ENCODE measurements at regions not wholly inside any gene's neighbourhood (a gene's known extent, or its start where the extent isn't known, plus 50 kb on each side); places are given as distances from the start of the nearest gene placed in this dataset.
"Not testable (repeated sequence)": the region's sequence is repeated elsewhere in the genome, so short reads cannot be mapped to it uniquely, and the experiment has no call there.

DNA sequence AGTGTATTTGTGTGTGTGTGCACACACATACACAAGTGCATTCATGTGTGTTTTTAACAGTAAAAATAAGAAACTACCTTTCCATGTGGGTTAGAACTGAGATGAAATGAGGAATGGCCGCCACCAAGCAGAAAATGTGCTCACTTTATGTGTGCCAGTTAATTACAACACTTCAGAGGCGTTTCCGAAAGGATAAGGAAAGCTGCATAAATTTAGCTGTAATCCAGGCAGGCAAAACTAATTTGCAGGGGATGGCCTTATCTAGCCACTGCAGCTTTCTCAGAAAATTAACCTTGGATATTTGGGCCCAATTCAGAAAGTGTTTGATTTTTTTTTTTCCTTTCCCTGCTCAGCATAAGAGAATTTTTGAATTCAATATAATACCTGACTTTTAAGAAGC lies 328.8 kb upstream of the PHF14 start:
- intact Hi-C loops (cut with DNase I, micrococcal nuclease) = no loop called here
- DNase-seq (no peak), ATAC-seq (no peak)

DNA sequence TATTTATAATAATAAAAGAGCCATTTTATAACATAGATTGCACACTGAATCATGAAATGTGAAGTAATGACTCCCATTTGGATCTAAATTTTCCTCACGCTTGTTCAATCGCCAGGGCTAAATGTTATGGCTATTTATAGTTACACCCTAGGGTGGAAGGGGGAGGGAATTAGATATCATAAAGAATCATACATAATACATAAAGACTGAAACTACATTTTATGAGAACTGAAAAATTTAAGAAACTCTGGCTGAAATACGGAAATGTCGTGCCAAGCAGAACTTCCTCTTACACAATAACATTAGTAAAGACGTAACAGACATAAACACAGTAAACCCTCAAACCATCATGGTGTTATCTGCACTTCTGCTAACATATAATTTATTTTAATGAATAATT lies 327.5 kb upstream of the PHF14 start:
- DNase-seq (no peak), ATAC-seq (no peak)
- intact Hi-C loops (cut with DNase I, micrococcal nuclease) = no loop called here

DNA sequence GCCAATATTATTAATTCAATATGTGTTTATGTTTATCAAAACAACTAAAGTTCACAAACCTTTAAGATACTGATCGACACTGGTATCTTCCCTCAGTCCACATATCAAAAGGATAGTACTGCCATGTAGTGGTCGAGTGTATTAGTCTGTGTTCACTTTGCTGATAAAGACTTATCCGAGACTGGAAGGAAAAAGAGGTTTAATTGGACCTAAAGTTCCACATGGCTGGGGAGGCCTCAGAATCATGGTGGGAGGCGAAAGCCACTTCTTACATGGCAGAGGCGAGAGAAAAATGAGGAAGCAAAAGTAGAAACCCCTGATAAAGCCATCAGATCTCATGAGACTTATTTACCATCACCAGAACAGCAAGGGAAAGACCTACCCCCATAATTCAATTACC lies 325.4 kb upstream of the PHF14 start:
- ATAC-seq (no peak), DNase-seq (no peak)
- intact Hi-C loops (cut with DNase I, micrococcal nuclease) = no loop called here

DNA sequence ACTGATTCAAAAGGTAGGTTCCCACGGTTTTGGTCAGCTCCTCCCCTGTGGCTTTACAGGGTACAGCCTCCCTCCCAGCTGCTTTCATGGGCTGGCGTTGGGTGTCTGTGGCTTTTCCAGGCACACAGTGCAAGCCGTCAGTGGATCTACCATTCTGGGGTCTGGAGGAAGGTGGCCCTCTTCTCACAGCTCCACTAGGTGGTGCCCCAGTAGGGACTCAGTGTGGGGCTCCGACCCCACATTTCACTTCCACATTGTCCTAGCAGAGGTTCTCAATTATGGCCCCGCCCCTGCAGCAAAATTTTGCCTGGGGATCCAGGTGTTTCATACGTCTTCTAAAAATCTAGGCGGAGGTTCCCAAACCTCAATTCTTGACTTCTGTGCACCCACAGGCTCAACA lies 324.6 kb upstream of the PHF14 start:
- intact Hi-C loops (cut with DNase I, micrococcal nuclease); DNase-seq; ATAC-seq: not testable (repeated sequence)

DNA sequence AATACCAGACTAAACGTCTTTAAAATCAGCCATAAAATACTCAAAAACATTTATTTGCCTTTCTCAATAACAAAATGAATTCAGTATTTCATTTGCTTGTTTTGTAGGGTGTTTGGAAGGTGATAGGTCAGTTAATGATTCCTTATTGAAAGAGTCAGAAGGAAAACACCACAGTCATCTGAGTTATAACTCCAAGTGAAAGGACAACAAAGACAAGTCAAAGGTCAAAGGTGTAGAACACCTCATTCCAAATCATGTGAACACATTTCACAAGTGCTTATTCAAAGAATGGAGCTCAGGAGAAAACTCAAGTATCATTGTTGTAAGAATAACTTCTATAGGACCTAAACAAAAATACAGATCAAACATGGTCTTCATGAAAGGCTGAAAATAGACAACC lies 318.6 kb upstream of the PHF14 start:
- no peak for ATAC-seq
- no peak for DNase-seq

DNA sequence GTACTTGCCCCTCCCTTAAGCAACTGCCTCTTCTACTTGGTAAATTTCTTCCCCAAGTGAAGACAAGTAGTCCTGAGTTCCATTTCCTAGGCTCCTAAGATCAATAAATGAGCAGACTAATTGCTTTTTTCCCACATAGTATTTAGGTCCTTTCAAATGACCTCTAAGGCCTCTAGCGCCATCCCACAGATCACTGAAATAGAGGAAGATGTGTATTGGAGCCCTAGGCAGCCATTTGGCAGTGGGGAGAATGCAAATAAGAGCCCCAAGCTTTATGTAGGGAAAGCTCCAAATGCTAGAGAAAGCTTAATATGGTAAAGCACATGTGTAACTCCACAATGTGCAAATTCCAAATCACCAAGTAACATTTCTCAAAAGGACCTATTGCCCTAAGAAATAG lies 316.5 kb upstream of the PHF14 start:
- DNase-seq = no peak
- intact Hi-C loops (cut with DNase I, micrococcal nuclease) = no loop called here
- no peak for ATAC-seq

More for the DNA sequence above, 318.6 kb upstream of the PHF14 start:
- intact Hi-C loops (cut with DNase I, micrococcal nuclease) = no loop called here

DNA sequence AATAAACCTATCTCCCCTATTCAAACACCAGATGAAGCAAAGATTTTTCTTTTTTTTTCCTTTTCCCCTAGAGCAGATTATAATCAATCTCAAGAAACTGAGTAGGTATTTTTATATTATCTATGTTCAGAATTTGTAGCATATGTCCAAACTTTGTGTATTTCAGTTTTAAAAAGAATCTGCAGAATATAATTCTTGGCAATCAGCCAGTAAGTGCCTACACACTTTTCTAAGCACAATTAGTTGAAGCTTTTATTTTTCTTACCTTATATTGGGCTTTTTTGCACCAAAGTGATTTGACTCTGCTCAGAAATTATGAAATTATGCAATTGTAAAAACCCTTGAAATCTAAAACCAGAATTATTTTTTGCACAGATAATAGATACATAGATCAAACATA lies 315.8 kb upstream of the PHF14 start:
- ATAC-seq = no peak
- intact Hi-C loops (cut with DNase I, micrococcal nuclease) = no loop called here
- DNase-seq = no peak

DNA sequence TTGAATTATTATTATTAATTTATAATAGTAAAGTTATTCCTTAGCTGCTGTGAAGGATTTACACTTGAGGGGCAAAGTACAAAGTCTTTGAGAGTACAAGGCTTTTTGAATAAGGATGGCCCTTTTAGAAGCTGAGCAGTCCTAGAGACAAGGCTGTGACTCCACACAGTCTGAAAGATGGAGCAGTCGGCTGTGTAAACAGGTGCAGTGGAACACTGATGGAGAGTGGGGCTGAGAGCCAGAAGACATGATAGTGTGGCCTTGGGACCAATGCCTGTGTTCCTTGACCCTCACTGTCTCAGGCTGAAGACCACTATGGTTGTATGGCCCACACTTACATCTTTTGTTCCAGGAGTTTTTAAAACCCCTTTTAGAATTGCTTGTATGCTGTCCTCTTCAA lies 311.2 kb upstream of the PHF14 start:
- ATAC-seq (no peak), DNase-seq (no peak)
- intact Hi-C loops (cut with DNase I, micrococcal nuclease) = no loop called here

DNA sequence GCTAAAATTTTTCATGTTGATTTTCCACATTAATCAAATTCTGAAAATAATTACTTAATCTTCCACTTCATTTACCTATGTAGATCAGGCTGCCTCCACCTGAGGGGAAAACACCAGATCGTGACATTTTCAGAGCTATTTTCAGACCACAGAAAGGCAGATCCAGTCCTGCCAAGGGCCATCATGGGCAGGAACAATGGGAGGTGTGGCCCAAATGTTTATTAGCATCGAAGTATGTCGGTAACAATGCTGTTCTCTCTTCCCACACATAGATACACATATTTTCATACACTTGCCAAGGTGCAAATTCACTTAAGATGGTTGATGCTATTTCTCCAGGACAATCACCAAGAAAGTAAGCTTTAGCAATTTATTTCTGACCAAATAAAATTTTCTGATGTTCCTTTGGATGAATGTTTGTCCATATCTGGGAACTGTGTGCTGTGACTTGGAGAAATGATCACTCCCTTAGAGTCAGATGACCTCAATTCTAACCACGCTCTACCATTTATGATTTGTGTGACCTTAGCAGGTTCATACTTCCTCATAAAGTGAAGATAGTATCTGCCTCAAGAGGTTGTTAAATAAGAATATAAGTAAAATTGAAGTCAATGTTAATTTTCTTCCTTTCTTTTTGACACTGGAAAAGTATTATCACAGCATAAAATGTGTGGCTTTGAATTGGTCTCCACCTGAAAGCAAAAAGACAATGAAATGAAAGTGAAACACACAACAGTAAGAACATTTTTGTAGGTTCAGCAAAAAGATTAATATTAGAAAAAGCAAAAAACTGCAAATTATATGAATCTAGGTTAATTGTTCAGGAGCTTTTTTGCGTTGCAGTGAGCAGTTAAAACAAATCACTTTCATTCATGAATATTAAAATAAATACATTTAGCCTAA lies 310.4 kb upstream of the PHF14 start:
- intact Hi-C loops (cut with DNase I, micrococcal nuclease) = no loop called here
- ATAC-seq (no peak), DNase-seq (no peak)

DNA sequence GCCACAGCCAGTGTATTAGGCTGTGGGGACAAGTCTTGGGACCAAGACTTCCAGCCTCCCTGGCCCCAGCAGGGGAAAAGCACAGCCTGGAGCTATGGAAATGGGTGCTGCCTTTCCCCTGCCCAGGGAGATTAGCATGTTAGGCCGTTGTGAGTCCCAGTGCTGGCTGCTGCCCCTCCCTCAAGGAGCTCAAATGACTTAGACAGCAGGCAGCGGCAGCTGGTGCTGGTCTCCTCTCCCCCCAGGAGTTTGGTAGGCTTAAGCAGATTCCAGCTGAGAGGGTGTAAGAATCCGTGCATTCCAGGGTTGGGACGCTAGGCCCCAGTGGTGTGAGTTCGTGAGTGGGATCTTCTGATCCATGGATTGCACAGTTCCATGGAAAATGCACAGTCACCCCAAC lies 301.5 kb upstream of the PHF14 start:
- intact Hi-C loops (cut with DNase I, micrococcal nuclease) = no loop called here
- DNase-seq (no peak), ATAC-seq (no peak)

DNA sequence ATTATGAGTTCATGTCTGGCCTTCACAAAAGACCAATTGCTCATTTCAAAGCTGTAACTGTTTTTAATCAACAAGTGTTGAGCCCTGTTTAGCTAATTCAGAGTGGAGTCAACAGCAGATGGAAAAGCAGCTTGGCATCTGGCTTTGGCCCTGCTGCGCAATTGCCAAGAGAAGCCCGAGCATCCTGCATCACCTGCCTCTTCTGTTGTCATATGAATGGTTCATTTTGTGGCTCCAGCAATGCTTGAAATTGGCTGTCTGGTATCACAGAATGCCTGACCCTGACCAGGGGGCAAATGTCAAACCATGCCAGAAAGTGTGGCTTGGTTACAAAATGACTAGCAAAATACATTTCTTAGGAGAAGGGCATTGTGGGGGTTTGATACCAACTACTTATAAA lies 296.5 kb upstream of the PHF14 start:
- intact Hi-C loops (cut with DNase I, micrococcal nuclease) = no loop called here
- ATAC-seq = no peak
- DNase-seq = no peak

DNA sequence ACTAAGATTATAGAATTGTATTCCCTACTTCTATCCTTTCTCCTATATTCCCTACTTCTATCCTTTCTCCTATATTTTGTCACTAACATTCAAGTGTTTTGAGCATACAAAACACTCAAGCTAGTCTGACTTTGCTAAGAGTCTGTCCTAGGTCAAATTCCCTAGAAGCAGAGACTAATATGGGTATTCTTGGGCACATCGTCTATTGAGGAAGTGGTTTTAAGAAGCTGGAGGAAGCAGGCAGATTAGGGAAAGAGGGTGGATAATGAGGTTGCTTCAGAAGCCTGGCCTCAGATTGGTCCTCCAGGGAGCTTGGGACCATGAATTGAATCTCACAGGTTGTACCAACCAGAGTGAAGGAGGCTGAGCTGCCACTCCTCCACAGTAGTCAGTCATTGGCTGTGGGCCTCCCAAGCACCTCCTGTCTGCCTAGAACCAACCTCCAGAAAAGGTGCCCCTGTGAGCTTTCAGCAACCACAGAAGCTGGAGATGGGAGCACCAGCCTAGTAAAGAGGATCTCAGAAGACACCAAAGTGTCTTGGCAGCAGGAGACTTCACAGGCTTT lies 295.9 kb upstream of the PHF14 start:
- intact Hi-C loops (cut with DNase I, micrococcal nuclease) = no loop called here
- no peak for DNase-seq
- no peak for ATAC-seq

DNA sequence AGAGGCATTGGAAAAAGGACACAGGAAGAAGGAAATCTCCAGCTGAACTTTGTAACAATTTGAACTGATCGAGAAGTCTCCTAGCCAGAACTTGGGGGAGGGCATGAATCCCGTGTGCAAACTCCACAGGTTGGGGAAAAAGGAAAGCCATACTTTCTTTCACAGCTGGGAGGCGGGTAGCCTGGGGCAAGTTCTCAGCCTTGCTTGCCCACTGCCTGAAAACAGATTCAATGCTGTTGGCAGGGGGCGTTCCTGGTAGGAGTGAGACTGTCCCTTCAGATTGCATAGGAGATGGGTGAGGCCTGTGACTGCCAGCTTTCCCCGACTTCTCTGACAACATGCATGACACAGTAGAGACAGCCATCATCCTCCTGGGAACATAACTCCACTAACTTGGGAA lies 289.1 kb upstream of the PHF14 start:
- ATAC-seq (no peak), DNase-seq (no peak)
- intact Hi-C loops (cut with DNase I, micrococcal nuclease) = no loop called here

DNA sequence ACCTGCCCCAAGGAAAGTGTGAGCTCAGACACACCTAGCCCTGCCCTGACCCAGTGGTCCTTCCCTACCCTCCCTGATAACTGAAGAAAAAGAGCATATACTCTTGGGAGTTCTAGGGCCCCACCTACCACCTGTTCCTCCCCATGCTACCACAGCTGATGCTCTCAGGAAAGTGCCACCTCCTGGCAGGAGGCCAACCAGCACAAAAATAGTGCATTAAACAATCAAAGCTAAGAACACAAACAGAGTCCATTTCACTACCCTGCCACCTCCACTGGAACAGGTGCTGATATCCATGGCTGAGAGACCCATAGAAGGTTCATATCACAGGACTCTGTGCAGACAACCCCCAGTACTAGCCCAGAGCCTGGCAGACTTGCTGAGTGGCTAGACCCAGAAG lies 288.6 kb upstream of the PHF14 start:
- no peak for DNase-seq
- intact Hi-C loops (cut with DNase I, micrococcal nuclease) = no loop called here
- ATAC-seq = no peak

DNA sequence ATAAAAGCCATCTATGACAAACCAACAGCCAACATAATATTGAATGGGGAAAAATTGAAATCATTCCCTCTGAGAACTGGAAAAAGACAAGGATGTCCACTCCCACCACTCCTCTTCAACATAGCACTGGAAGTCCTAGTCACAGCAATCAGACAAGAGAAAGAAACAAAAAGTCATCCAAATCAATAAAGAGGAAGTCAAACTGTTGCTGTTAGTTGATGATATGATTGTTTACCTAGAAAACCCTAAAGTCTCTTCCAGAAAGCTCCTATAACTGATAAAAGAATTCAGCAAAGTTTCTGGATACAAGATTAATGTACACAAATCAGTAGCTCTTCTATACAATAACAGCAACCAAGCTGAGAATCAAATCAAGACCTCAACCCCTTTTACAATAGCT lies 285.1 kb upstream of the PHF14 start:
- intact Hi-C loops (cut with DNase I, micrococcal nuclease) = no loop called here
- DNase-seq (no peak), ATAC-seq (no peak)

DNA sequence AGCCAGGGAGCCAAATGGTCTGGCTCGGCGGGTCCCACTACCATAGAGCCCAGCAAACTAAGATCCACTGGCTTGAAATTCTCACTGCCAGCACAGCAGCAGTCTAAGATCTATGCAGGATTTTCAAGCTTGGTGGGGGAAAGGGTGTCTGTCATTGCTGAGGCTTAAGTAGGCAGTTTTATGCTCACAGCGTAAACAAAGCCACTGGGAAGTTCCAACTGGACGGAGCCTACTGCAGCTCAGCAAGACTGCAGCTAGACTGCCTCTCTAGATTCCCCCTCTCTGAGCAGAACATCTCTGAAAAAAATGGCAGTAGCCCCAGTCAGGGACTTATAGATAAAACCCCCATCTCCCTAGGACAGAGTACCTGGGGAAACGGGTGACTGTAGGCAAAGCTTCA lies 277.6 kb upstream of the PHF14 start:
- no peak for DNase-seq
- no peak for ATAC-seq
- intact Hi-C loops (cut with DNase I, micrococcal nuclease) = no loop called here

DNA sequence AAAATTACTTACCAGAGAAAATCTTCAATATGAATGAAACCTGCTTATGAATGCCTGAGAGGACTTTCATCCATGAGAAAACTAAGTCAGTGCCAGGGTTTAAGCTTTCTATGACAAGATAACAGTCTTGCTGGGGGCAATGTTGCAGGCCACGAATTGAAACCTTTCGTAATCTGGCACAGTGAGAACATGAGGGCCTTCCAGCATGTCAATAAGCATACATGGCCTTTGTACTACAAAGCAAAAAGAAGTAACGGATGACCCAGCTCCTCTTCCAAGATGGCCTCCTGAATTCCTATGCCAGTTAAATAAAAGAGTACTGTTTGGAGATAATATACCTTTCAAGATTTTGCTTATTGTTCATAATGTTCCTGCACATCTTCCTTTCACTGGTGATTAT lies 270.6 kb upstream of the PHF14 start:
- no peak for DNase-seq
- no peak for ATAC-seq
- intact Hi-C loops (cut with DNase I, micrococcal nuclease) = no loop called here

DNA sequence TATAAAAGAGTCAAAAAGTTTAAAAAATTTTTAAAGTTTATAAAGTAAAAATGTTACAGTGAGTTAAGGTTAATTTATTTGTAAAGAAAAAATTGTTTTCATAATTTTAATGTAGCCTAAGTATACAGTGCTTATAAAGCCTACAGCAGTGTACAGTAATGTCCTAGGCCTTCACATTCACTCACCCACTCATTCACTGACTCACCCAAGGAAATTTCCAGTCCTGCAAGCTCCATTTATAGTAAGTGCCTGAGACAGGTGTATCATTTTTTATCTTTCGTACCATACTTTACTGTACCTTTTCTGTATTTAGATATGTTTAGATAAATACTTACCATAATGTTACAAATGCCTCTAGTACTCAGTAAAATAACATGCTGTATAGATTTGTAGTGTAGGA lies 269.7 kb upstream of the PHF14 start:
- intact Hi-C loops (cut with DNase I, micrococcal nuclease) = no loop called here
- no peak for ATAC-seq
- no peak for DNase-seq

DNA sequence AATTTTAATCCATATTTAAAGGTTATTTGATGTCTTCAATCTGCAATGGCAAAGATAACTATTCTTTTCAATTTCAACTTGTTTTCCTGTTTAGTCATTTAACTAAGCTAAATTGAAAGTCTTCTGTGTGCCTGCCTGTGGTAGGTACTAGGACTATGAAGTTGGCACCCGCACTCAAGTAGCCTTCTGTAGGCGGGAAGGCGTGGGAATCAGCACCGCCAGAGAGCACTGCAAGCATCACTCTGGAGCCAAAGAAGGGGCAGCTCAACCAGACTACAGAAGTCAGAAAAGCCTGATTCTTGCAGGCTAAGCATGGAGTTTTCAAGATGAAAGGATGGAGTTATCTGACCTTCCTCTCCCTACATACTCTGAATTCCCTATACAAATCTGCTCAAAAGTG lies 269.0 kb upstream of the PHF14 start:
- intact Hi-C loops (cut with DNase I, micrococcal nuclease) = no loop called here
- DNase-seq = no peak
- ATAC-seq = no peak

DNA sequence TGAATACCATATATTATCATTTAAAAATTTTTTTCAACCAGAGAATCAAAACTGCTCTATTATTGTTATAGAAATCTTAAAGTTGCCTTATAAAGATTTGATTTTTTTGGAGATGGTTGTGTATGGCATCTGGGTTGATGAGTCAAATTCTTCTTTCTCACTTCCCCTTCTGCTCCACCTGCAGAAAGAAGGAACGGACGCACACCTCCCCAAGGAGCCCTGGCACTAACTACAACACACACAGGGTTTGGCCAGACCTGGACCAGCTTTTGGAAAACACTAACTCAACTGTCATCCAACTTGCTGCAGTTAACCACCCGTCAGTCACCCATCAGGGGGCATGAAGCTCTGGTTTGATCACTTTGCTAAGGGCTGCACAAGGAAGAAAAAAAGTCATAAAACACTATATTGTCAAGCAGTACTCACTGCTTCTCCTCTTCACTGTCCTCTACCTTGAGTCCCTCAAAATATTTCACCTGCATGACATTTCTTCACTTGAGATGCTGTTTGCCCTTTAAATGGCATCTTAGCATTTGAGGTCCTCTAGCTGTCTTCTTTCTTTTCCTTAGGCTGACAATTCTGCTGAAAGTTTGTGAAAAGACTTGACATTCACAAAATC lies 266.7 kb upstream of the PHF14 start:
- no peak for ATAC-seq
- DNase-seq = no peak
- intact Hi-C loops (cut with DNase I, micrococcal nuclease) = no loop called here

DNA sequence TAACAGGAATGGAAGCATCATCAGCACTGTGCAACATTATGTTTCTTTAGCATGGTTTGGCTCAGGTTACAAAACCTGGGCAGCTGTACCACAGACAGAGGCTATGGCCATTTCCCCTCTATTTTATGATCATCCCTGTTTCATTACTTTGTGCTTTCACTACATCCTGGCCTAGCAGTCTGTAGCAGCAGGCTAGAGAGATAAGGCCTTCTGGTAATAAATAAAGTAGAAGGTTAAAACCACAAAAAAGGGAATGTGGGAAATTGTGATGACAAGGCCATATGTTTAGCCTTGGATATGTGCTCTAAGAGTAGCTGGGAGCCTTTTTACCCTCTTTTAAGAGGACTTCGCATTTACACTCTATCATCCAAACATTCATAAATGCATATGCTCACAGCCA lies 266.2 kb upstream of the PHF14 start:
- ATAC-seq = no peak
- intact Hi-C loops (cut with DNase I, micrococcal nuclease) = no loop called here
- DNase-seq = no peak

All from left colon (tissue), 2 donors.